Stimulated activated CD4-positive, alpha-beta T cell treated with anti-CD3 and anti-CD28 coated beads, Interleukin-4, amount 100 ng/mL, for 1 hour (primary cell): ENCODE measurements at regions not wholly inside any gene's neighbourhood (a gene's known extent, or its start where the extent isn't known, plus 50 kb on each side); places are given as distances from the start of the nearest gene placed in this dataset.
"Not testable (repeated sequence)": the region's sequence is repeated elsewhere in the genome, so short reads cannot be mapped to it uniquely, and the experiment has no call there.

Experiments used
- DNase-seq: peaks from one replicate; pipeline ENCODE4 v3.0.0-alpha.2; 2020

DNA sequence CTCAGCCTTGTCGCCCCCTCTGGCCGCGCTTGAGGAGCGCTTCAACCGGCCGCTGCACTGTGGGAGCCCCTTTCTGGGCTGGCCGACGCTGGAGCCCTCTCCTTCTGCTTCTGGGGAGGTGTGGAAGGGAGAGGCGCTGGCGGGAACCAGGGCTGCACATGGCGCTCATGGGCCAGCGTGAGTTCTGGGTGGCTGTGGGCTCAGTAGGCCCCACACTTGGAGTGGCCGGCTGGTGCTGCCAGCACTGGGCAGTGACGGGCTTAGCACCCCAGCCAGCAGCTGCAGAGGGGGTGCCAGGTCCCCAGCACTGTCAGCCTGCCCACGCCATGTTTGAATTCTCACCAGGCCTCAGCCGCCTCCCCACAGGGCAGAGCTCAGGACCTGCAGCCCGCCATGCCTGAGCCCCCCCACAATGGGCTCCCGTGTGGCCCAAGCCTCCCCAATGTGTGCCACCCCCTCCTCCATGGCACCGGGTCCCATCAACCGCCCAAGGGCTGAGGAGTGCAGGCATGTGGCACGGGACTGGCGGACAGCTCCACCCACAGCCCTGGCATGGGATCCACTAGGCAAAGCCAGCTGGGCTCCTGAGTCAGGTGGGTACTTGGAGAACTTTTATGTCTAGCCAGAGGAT, 615.2 kb downstream of the TRIML1 start:
- DNase-seq, result no peak

DNA sequence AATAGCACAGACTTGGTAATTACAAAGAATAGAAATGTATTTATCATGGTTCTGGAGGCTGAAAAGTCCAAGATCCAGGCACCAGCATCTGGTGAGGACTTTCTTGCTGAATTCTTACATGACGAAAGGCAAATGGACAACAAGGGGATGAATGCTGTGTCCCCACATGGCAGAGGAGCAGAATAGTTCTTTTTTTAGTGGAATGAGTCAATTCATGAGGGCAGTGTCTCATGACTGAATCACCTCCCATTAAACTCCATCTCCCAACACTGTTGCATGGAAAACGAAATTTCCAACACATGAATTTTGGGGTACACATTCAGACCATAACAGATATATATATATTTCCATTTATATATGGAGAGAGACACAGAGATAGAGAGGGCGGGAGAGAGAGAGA, 628.3 kb downstream of the TRIML1 start:
- no peak for DNase-seq

DNA sequence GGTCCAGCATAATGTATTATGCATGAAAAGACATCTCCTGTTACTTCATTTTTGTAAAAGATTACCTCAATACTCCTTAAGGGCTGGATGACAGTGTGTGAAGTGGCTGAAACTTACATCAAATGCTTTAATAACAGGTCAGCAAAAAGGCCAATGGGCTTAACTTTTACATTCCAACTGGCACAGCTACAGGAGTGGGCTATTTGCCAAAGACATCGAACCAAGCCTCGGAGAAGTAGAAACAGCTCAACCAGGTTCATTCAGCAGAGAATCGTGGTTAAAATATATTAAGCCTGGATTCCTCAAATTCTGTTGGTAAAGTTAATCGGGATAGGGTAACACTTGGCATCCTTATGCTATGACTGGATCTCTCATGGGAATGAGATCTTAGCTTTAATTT, 639.7 kb downstream of the TRIML1 start:
- no peak for DNase-seq

DNA sequence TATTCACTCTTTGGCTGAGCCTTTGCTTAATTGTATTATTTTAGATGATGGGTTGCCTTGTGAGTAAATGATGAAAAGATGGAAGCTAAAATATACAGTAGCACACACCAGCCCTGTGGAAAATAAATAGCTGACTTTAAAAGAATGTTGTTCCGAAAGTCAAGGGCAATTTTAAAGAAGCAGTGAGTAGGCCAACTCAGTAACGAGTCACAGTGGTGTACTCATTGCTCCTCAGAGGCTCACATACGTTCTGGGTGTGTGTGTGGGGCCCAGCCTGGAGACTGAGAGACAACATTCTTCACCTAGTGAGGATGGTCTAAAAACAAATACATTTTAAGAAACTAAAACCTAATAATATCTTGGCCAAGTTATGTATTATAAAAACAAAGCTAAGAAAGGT, 640.3 kb downstream of the TRIML1 start:
- DNase-seq, result no peak

DNA sequence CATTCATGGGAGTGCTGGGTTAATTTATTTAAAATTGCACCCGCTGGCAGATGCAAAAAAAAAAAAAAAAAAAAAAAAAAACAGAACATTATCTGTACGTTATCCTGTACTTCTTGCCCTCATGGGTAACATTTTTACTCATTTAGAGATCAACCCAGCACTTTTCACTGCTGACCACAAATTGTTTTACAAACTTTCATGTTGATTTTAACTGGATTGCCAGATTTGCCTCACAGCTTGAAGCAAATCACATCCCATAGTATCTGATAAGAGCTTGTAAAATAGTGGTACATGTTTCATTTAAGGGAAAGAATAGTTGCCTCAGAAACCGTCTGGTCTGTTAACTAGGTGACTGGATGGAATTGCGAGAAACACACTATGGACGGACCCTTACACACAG, 640.8 kb downstream of the TRIML1 start:
- DNase-seq, result no peak

DNA sequence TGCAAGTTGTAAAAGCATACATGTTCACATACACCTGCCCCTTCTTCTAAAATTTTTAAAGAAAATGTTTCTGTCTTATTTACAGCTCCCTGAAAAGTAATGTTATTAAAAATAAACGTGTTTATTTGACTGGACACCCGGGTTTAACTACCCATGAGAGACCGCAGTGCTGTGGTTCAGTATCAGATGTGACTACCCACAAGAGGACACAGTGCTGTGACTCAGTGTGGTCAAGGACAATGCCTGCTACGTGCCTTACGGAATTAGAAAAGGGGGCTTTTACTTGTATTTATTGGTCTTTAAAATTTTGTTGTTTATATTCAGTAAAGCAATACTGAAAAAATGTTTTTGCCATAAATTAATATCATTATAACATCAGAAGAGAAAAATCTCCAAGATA, 641.4 kb downstream of the TRIML1 start:
- no peak for DNase-seq

DNA sequence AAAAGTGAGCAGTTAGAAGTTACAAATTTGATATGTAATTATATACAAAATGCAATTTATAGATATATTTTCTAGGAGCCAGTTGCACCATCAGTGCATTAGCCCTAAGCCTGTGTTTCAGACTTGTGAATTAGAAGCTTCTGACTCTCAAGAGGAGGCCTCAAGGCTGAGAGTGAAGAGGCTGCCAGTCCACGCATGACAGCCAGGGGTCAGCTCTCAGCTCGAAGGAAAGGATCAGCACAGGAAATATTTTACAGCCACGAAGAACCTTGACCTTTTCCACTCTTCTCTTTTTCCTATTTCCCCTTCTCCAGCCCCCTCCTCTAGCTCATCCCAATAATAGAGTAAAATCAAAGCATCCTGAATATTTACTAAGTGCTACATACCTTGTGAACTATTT, 642.4 kb downstream of the TRIML1 start:
- DNase-seq, result no peak

DNA sequence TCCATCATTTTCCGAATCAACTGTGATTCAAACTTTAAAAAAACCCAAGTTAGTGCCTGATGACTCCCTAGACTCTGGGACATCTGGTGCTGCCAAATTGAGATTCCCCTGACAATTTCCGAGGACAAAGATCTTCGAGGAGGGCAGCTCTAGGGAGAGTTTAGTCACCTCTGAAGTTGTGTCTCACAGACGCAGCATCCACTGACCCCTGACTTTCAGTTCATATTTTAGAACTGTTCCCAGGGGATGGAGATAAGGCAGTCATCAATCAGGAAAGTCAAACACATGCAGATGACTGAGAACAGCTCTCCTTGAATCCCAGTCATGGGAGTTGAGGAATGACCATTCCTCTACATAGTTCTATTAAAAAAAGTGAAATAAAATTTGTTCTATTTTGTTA, 643.9 kb downstream of the TRIML1 start:
- DNase-seq, result no peak

DNA sequence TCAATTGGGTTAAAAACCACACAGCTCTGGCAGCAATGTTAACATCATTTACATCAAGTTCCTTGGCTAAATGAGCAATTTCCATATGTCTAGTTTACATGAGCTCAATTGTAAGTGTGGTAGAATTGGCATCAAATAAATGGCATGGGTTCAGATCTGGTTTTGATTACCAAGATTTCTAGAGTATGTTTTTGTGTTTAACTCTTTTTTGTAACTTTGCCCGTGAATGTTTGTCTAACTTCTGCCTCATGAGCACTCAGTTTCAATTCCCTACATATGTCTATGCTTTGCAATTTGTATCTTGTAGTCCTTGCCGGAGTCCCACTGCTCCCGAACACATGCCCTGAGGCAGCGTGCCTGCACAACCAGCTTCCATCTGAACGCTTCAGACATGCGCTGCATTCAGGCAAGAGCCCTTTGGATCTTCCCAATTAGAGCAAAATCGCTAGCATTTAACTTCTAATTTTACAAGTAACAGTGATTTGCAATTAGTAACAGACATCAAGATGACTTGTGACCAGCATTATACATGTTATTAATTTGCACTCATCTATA, 644.4 kb downstream of the TRIML1 start:
- DNase-seq, result no peak

DNA sequence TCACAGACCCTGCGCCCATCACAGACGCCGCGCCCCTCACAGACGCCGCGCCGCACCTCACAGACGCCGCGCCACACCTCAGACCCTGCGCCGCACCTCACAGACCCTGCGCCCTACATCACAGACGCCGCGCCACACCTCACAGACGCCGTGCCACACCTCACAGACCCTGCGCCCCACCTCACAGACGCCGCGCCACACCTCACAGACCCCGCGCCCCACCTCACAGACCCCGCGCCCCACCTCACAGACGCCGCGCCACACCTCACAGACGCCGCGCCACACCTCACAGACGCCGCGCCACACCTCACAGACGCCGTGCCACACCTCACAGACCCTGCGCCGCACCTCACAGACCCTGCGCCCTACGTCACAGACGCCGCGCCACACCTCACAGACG, 657.4 kb downstream of the TRIML1 start:
- DNase-seq, result not testable (repeated sequence)

DNA sequence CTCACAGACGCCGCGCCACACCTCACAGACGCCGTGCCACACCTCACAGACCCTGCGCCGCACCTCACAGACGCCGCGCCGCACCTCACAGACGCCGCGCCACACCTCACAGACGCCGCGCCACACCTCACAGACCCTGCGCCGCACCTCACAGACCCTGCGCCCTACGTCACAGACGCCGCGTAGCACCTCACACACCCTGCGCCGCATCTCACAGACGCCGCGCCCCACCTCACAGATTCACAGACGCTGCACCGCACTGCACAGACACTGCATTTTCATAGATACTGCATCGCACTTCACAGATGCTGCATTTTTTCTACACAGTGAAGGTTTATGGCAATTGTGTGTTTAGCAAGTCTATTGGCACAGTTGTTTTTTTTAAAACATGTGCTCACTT, 657.8 kb downstream of the TRIML1 start:
- not testable (repeated sequence) for DNase-seq

DNA sequence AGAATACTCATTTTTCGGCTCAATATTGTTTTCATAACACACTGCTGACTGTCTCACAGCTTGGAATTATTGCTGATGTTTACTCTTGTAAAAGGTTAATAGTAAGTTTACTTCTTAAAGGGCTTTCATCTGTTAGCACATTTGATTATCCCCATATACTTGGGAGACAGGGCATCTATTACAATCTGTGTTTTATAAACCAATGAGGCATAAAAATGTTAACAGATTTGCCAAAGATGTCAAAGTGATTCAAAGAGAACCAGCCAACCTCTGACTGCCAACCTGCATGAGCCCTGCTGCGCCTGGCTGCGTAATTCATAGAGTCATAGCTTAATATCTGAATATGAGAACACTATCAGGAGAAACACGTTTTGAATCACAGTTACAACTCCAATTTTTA, 665.6 kb downstream of the TRIML1 start:
- DNase-seq, result no peak

DNA sequence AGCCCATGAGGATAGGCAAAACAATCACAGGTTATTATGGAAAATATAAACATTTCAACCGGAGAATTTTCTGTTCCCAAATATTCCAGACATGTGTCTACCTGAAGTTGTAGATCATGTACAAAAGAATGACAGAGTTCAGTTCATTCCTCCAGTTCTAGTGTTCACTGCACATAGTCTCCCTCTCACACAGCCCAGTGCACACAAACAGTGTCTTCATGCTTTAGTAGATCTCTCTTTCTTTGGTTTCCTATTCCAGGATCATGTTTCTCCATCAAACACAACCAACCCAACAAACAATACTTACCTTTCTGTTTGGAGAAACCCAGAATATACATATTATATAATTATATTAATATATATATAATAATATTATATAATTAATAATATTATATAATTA, 671.9 kb downstream of the TRIML1 start:
- no peak for DNase-seq

DNA sequence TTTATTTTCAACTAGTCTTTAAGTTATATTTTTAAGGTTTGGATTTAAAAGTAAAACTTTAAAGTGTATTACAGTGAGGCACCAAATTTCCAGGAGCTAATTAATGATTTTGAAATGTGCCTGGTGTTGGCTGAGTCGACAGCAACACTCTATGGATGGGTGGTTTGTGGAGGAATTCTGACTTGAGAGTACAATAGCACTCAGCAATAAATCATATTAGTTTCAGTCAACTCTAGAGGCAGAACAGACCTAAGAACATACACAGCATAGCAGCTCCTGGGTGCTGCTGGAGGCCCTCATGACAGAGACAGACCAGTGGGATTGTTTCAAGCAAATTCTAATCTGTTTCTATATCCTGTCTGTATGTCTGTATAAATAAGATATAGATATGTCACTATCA, 673.4 kb downstream of the TRIML1 start:
- no peak for DNase-seq

DNA sequence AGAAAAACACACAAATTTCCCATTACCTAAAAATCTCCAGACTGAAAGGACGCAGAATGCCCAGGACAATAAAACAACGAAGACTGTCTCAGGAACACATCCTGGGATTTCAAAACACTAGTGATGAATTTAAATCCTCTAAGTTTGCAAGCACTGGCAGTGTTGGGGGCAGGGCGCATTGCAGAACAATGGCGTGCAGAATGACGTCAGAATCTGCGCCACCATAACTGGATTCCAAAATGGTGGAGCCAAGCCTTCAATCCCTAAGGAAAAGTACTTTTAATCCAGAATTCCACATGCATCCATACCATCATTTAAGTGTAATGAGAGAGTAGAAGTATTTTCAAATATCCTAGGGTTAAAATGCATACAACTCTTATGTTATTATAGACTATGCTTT, 679.1 kb downstream of the TRIML1 start:
- DNase-seq, result no peak

DNA sequence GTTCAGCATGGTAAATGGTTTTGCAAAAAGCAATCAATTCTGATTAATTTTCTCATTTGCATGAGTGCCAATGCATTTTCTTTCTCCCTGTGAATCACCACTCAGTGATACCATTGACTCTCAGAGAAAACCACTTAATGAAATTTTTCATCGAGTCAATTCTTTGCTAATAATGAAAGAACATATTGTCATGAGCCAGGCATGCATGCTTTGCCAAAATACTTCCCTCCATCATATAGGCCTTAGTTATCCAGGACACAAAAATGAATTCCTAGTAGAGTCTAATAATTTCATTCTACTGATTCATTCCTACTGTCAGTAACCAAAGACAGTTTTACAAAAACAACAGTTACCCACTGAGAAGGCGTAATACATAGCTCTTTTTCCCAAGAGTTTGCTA, 680.0 kb downstream of the TRIML1 start:
- DNase-seq, result no peak

DNA sequence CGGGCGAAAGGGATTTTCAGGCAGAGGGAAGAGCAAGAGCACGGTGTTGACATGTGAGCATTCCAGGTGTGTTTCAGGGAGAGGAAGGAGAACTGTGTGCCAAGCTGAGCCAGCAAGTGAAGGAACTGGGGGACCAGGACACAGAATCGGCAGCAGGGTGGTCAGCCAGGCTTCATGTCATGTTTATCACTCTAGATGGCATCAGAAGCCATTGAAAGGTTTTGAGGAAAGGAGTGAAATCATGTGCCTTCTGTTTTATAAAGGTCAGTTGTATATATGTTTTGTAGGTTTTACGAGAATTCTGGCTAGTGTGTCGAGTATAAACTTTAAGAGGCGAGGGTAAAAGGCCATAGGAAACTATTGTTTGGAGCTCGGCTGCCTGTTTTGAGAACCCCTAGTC, 682.3 kb downstream of the TRIML1 start:
- no peak for DNase-seq

DNA sequence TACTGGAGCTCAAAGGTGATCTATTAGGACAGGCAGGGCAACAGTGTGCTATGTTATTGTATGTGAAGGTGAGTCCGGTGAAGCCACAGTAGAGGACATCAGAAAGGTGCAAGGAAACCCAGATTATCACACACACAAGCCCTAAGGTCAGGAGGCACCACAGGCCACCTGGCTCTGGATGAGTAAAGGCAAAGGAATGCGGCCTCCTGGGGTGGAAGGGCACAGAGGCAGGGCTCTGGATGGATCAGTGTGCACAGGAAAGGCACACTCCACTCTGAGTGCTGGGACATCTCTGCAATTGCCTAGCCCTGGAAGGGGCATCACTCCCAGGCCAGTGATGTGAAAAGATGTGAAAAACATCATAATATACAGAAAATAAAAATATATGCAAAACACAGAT, 683.5 kb downstream of the TRIML1 start:
- no peak for DNase-seq

DNA sequence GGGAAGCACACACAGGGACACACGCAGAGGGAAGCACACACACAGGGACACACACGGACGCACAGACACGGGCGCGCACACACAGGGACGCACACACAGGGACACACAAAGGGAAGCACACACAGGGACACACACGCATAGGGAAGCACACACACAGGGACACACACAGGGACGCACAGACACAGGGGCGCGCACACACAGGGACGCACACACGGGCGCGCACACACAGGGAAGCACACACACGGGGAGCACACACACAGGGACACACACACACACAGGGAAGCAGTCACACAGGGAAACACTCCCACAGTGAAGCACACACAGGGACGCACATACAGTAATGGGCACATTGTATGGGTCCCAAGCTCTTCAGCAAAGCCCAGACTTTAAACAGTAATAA, 685.3 kb downstream of the TRIML1 start:
- no peak for DNase-seq

DNA sequence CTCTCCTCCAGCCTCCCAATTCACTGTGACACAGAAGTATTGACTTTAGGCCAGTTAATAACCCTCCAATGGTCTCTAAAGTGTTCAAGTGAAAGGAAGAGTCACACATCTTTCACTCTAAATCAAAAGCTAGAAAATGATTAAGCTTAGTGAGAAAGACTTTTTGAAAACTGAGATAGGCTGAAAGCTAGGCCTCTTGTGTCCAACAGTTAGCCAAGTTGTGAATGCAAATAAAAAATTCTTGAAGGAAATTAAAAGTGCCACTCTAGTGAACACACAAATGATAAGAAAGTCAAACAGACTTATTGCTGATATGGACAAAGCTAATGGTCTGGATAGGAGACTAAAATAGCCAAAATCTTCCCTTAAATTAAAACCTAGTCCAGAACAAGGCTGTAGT, 687.2 kb downstream of the TRIML1 start:
- DNase-seq, result no peak

DNA sequence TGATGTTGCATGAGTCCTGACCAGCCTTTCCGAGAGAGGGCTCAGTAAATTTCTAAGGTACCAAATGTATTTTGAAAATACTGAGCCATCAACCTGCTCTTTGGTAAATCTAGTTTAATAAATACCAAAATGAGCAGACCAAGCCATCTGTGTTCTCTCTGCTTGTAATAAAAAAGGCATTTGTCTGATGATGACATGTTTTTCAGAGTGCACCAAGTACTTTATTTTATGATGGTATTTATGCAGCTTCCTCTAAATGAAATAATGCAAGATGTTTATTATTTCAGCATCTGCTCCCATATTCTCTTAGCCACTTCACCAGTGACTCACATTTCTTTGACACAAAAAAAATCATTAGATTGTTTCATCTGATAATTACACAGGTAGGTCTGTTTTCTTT, 700.5 kb downstream of the TRIML1 start:
- no peak for DNase-seq

DNA sequence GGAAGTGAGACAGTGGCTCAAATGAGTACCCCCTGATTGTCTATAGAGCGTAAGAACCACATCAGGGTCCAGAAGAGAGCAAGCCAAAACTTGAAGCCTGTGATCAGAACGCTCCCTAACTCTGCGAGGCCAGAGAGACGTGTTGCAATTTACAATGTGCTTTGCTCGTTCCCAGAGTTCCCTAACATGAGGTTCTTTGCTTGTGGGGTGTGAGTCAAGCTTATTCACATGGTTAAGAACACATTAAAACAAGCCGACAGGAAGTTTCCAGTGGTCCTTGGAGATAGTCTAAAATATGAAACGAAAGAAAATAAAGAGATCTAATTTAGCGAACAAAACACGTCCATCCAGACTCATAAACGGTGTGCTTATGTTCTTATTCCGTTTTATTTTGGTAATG, 702.3 kb downstream of the TRIML1 start:
- DNase-seq, result no peak

DNA sequence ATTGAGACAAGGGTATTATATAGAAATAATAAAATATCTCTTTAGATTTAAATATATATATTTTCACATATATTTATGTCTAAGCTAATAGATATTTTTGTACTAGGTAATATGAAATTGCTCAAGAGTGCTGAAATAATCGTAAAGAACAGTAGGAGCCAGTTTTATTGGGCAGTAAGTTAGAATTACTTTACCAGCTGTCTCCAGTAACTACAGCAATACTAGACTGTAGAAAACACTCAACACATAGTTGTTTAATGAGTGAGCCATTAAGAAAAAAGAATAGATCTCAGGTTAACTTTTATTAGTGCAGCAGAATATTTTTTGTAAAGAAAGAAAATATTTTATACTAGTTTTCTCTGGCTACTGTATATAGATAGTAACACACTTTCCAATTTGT, 715.2 kb downstream of the TRIML1 start:
- DNase-seq, result no peak

DNA sequence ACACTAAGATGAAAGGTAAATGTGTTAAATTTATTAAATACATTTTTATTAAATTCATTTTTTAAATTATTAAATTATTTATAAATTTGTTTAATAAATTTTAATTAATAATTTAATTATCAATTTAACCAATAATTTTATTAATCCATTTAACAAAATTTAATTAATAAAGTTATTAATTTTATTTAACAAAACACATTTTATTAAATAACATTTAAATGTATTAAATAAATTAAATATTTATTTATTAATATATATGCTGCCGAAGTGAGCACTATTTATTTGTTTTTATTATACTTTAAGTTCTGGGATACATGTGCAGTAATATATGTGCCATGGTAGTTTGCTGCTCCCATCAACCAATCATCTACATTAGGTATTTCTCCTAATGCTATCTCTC, 719.5 kb downstream of the TRIML1 start:
- DNase-seq, result no peak

DNA sequence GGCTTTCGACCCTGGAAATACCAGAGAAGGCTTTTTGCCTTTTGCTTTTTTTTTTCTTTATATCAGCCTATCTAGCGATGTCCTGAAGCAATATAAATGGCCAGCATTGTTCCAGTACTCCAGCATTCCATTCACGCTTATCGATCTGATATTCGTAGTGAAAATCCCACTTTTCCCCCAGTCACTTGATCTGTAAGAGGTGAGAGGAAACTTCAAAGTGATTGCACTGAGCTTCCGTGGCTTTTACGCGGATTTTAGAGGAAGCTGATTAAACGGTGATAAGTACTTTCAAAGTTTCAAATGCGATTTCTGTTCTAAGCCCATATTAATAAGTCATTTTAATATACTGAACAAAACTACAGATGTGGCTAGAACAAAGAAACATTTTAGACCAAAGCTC, 725.5 kb downstream of the TRIML1 start:
- DNase-seq, result no peak

DNA sequence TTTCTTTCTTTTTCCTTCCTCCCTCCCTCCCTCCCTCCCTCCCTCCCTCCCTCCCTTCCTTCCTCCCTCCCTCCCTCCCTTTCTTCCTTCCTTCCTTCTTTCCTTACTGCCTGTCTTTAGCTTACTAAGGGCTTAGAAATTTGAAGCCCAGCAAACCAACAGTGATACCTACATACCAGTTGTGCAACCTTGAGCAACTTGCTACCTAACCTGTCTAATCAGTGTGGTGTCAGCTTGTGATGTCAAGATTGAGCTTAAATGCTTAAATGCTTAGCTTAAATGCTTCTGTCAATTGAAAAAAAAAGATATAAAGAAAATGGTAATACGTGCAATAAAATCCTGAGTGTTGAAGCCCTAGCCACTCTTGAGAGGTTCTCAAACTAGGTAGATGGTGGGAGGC, 728.6 kb downstream of the TRIML1 start:
- DNase-seq, result no peak
